ENCODE measurements at regions not wholly inside any gene's neighbourhood (a gene's known extent, or its start where the extent isn't known, plus 50 kb on each side); places are given as distances from the start of the nearest gene placed in this dataset.

GRCh38 chr12:60042835-60043234, 447.0 kb downstream of the SLC16A7 start:
- no peak for DNase-seq (ENCODE audit: low read depth in 2 of 2)

- DNase-seq (ENCODE audit: low read depth in 2 of 2) = no peak
Observed at GRCh38 chr12:60043236-60043635, 447.4 kb downstream of the SLC16A7 start.

GRCh38 chr12:60052483-60052882, 456.7 kb downstream of the SLC16A7 start:
- no peak for DNase-seq (ENCODE audit: low read depth in 2 of 2)

- no peak for DNase-seq (ENCODE audit: low read depth in 2 of 2)
Observed at GRCh38 chr12:60059180-60059579, 463.4 kb downstream of the SLC16A7 start.

GRCh38 chr12:60066655-60067054, 470.8 kb downstream of the SLC16A7 start:
- no peak for DNase-seq (ENCODE audit: low read depth in 2 of 2)

GRCh38 chr12:60070552-60070951, 474.7 kb downstream of the SLC16A7 start:
- no peak for DNase-seq (ENCODE audit: low read depth in 2 of 2)

- DNase-seq (ENCODE audit: low read depth in 2 of 2) = no peak
Observed at GRCh38 chr12:60071759-60072191, 475.9 kb downstream of the SLC16A7 start.

GRCh38 chr12:60072911-60073310, 477.1 kb downstream of the SLC16A7 start:
- no peak for DNase-seq (ENCODE audit: low read depth in 2 of 2)

GRCh38 chr12:60075091-60075490, 479.3 kb downstream of the SLC16A7 start:
- no peak for DNase-seq (ENCODE audit: low read depth in 2 of 2)

- no peak for DNase-seq (ENCODE audit: low read depth in 2 of 2)
Observed at GRCh38 chr12:60078026-60078425, 482.2 kb downstream of the SLC16A7 start.

- no peak for DNase-seq (ENCODE audit: low read depth in 2 of 2)
Observed at GRCh38 chr12:60093428-60093827, 497.6 kb downstream of the SLC16A7 start.

- no peak for DNase-seq (ENCODE audit: low read depth in 2 of 2)
Observed at GRCh38 chr12:60094436-60094835, 498.6 kb downstream of the SLC16A7 start.

GRCh38 chr12:60096727-60097126, 500.9 kb downstream of the SLC16A7 start:
- no peak for DNase-seq (ENCODE audit: low read depth in 2 of 2)

GRCh38 chr12:60100160-60100559, 504.3 kb downstream of the SLC16A7 start:
- no peak for DNase-seq (ENCODE audit: low read depth in 2 of 2)

GRCh38 chr12:60100852-60101251, 505.0 kb downstream of the SLC16A7 start:
- no peak for DNase-seq (ENCODE audit: low read depth in 2 of 2)

GRCh38 chr12:60101715-60102114, 505.9 kb downstream of the SLC16A7 start:
- no peak for DNase-seq (ENCODE audit: low read depth in 2 of 2)

GRCh38 chr12:60106214-60106613, 510.4 kb downstream of the SLC16A7 start:
- DNase-seq (ENCODE audit: low read depth in 2 of 2) = no peak

- DNase-seq (ENCODE audit: low read depth in 2 of 2) = no peak
Observed at GRCh38 chr12:60107992-60108391, 512.2 kb downstream of the SLC16A7 start.

- no peak for DNase-seq (ENCODE audit: low read depth in 2 of 2)
Observed at GRCh38 chr12:60112063-60112462, 516.2 kb downstream of the SLC16A7 start.

GRCh38 chr12:60112763-60113162, 516.9 kb downstream of the SLC16A7 start:
- DNase-seq (ENCODE audit: low read depth in 2 of 2) = no peak

- DNase-seq (ENCODE audit: low read depth in 2 of 2) = no peak
Observed at GRCh38 chr12:60114169-60114568, 518.3 kb downstream of the SLC16A7 start.

- no peak for DNase-seq (ENCODE audit: low read depth in 2 of 2)
Observed at GRCh38 chr12:60119327-60119726, 523.5 kb downstream of the SLC16A7 start.

GRCh38 chr12:60120199-60120598, 524.4 kb downstream of the SLC16A7 start:
- no peak for DNase-seq (ENCODE audit: low read depth in 2 of 2)

GRCh38 chr12:60123557-60123956, 527.7 kb downstream of the SLC16A7 start:
- DNase-seq (ENCODE audit: low read depth in 2 of 2) = no peak

GRCh38 chr12:60137513-60137912, 541.7 kb downstream of the SLC16A7 start:
- DNase-seq (ENCODE audit: low read depth in 2 of 2) = no peak
